ENCODE measurements at regions not wholly inside any gene's neighbourhood (a gene's known extent, or its start where the extent isn't known, plus 50 kb on each side); places are given as distances from the start of the nearest gene placed in this dataset.

- DNase-seq (ENCODE audit: low read depth in 2 of 2), result no peak
- TF ChIP-seq CTCF (IDR thresholded peaks at IDR 0.05; ENCODE audit: low read depth, low read length), result no peak
- H3K4me3 ChIP-seq (replicated peaks in 1 of 2; ENCODE audit: low read depth in 2 of 2, low read length in 2 of 2), result no peak overlapping the region
Observed at GRCh38 chr16:5349101-5349500, 251.5 kb upstream of the EEF2KMT start.

GRCh38 chr16:5347561-5347960 is 250.0 kb upstream of the EEF2KMT start:
- H3K4me3 ChIP-seq (replicated peaks in 1 of 2; ENCODE audit: low read depth in 2 of 2, low read length in 2 of 2), result no peak overlapping the region
- TF ChIP-seq CTCF (IDR thresholded peaks at IDR 0.05; ENCODE audit: low read depth, low read length), result no peak
- no peak for DNase-seq (ENCODE audit: low read depth in 2 of 2)

GRCh38 chr16:5336941-5337340 is 239.3 kb upstream of the EEF2KMT start:
- H3K4me3 ChIP-seq (replicated peaks in 1 of 2; ENCODE audit: low read depth in 2 of 2, low read length in 2 of 2), result no peak overlapping the region
- TF ChIP-seq CTCF (IDR thresholded peaks at IDR 0.05; ENCODE audit: low read depth, low read length), result no peak

GRCh38 chr16:5333991-5334390 is 236.4 kb upstream of the EEF2KMT start:
- no peak for DNase-seq (ENCODE audit: low read depth in 2 of 2)
- no peak overlapping the region for H3K4me3 ChIP-seq (replicated peaks in 1 of 2; ENCODE audit: low read depth in 2 of 2, low read length in 2 of 2)
- TF ChIP-seq CTCF (IDR thresholded peaks at IDR 0.05; ENCODE audit: low read depth, low read length), result no peak

More at GRCh38 chr16:5336941-5337340, 239.3 kb upstream of the EEF2KMT start:
- DNase-seq (ENCODE audit: low read depth in 2 of 2), result no peak

- DNase-seq (ENCODE audit: low read depth in 2 of 2), result no peak
- no peak for TF ChIP-seq CTCF (IDR thresholded peaks at IDR 0.05; ENCODE audit: low read depth, low read length)
- H3K4me3 ChIP-seq (replicated peaks in 1 of 2; ENCODE audit: low read depth in 2 of 2, low read length in 2 of 2), result no peak overlapping the region
Observed at GRCh38 chr16:5333126-5333525, 235.5 kb upstream of the EEF2KMT start.

- no peak for DNase-seq (ENCODE audit: low read depth in 2 of 2)
- no peak overlapping the region for H3K4me3 ChIP-seq (replicated peaks in 1 of 2; ENCODE audit: low read depth in 2 of 2, low read length in 2 of 2)
- TF ChIP-seq CTCF (IDR thresholded peaks at IDR 0.05; ENCODE audit: low read depth, low read length), result no peak
Observed at GRCh38 chr16:5330058-5330457, 232.5 kb upstream of the EEF2KMT start.

GRCh38 chr16:5328546-5328945 is 231.0 kb upstream of the EEF2KMT start:
- no peak overlapping the region for H3K4me3 ChIP-seq (replicated peaks in 1 of 2; ENCODE audit: low read depth in 2 of 2, low read length in 2 of 2)
- DNase-seq (ENCODE audit: low read depth in 2 of 2), result no peak
- no peak for TF ChIP-seq CTCF (IDR thresholded peaks at IDR 0.05; ENCODE audit: low read depth, low read length)
